Smooth muscle cell (in vitro differentiated cells): ENCODE measurements at regions not wholly inside any gene's neighbourhood (a gene's known extent, or its start where the extent isn't known, plus 50 kb on each side); places are given as distances from the start of the nearest gene placed in this dataset.

Experiments
- DNase-seq: peaks from one replicate; lab custom pipeline; 2025; ENCODE audit not compliant: unreplicated experiment; lab: John Stamatoyannopoulos, UW
- H2AFZ ChIP-seq: fragments of 200-600 bp; sonication (generic); 2 replicates; pipeline ENCODE4 v1.6.0; 2016; ENCODE audit warnings: antibody characterized with exemption, low read depth, mild to moderate bottlenecking
- H3F3A ChIP-seq: fragments of 200-600 bp; sonication (generic); 2 replicates; pipeline ENCODE4 v1.6.0; 2017; ENCODE audit warnings: antibody characterized with exemption, low read depth
- H3K27ac ChIP-seq: fragments of 200-600 bp; sonication (generic); 2 replicates; pipeline ENCODE4 v1.5.1; 2016; ENCODE audit warnings: low read depth, mild to moderate bottlenecking
- H3K27me3 ChIP-seq: fragments of 200-600 bp; sonication (generic); 2 replicates; pipeline ENCODE4 v1.6.1; 2016; ENCODE audit warnings: low read depth, mild to moderate bottlenecking
- H3K36me3 ChIP-seq: fragments of 200-600 bp; sonication (generic); 2 replicates; pipeline ENCODE4 v1.5.1; 2016; ENCODE audit warnings: low read depth
- H3K4me1 ChIP-seq: fragments of 200-600 bp; sonication (generic); 2 replicates; pipeline ENCODE4 v1.5.1; 2016; ENCODE audit warnings: low read depth
- H3K4me2 ChIP-seq: fragments of 200-600 bp; sonication (generic); 2 replicates; pipeline ENCODE4 v1.6.0; 2016; ENCODE audit warnings: mild to moderate bottlenecking
- H3K4me3 ChIP-seq: fragments of 200-600 bp; sonication (generic); 2 replicates; pipeline ENCODE4 v1.5.1; 2016; ENCODE audit warnings: mild to moderate bottlenecking
- H3K79me2 ChIP-seq: fragments of 200-600 bp; sonication (generic); 2 replicates; pipeline ENCODE4 v1.6.0; 2016; ENCODE audit warnings: low read depth, mild to moderate bottlenecking
- H3K9ac ChIP-seq: fragments of 200-600 bp; sonication (generic); 2 replicates; pipeline ENCODE4 v1.6.0; 2016; ENCODE audit warnings: low read depth
- H3K9me3 ChIP-seq: fragments of 200-600 bp; sonication (generic); replicated peaks from 2 replicates; pipeline ENCODE4 v1.5.1; 2016; ENCODE audit warnings: low read depth
- H4K20me1 ChIP-seq: fragments of 200-600 bp; sonication (generic); 2 replicates; pipeline ENCODE4 v1.6.0; 2016; ENCODE audit warnings: low read depth
- WGBS: methylation state at CpG from one replicate; pipeline ENCODE4 v1.1.7; 2016; ENCODE audit warnings: low lambda C conversion rate; 5-methylcytosine and 5-hydroxymethylcytosine counted together
- TF ChIP-seq, protein P1 (sequence below): fragments of 200-600 bp; sonication (generic); IDR thresholded peaks from 2 replicates; pipeline ENCODE4 v1.5.1; 2017; ENCODE audit warnings: borderline replicate concordance, mild to moderate bottlenecking, antibody characterized with exemption; ENCODE audit not compliant: insufficient read depth, poor library complexity, severe bottlenecking

DNA sequence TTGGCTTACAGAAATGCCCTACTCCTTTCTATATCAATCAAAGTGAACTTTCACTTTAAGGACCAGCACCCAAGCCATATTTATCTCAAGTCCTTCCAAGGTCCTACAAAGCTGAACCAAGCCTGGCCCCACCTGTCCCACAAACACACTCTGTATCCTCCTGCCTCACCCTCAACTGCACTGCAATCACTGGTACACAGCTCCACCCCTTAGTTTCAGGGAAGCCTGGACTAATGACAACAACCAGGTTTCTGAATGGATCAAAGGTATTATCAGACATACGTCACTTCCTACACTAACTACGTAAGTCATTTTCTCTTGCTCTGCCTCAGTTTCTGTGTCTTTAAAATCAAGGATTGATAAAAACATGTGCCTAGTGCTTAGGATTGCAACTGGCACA, 205.6 kb upstream of the HS3ST1 start:
- Histone ChIP-seq H3K9ac (no peak overlapping the region), H3K9me3 (no peaks in the 10 kb centered on the region), H3K27me3 (no peaks in the 10 kb centered on the region), H3K4me1 (no peaks in the 10 kb centered on the region), H3F3A (no peaks in the 10 kb centered on the region), H4K20me1 (no peaks in the 10 kb centered on the region), H3K36me3 (no peaks in the 10 kb centered on the region), H3K27ac (no peak overlapping the region), H3K4me2 (no peak overlapping the region), H3K4me3 (no peak overlapping the region), H3K79me2 (no peaks in the 10 kb centered on the region), H2AFZ (no peak overlapping the region)
- no peak for DNase-seq
- TF ChIP-seq, protein P1, sequence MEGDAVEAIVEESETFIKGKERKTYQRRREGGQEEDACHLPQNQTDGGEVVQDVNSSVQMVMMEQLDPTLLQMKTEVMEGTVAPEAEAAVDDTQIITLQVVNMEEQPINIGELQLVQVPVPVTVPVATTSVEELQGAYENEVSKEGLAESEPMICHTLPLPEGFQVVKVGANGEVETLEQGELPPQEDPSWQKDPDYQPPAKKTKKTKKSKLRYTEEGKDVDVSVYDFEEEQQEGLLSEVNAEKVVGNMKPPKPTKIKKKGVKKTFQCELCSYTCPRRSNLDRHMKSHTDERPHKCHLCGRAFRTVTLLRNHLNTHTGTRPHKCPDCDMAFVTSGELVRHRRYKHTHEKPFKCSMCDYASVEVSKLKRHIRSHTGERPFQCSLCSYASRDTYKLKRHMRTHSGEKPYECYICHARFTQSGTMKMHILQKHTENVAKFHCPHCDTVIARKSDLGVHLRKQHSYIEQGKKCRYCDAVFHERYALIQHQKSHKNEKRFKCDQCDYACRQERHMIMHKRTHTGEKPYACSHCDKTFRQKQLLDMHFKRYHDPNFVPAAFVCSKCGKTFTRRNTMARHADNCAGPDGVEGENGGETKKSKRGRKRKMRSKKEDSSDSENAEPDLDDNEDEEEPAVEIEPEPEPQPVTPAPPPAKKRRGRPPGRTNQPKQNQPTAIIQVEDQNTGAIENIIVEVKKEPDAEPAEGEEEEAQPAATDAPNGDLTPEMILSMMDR, result no peak
- WGBS, result 87% methylated on average over 2 of the region's 2 CpGs

DNA sequence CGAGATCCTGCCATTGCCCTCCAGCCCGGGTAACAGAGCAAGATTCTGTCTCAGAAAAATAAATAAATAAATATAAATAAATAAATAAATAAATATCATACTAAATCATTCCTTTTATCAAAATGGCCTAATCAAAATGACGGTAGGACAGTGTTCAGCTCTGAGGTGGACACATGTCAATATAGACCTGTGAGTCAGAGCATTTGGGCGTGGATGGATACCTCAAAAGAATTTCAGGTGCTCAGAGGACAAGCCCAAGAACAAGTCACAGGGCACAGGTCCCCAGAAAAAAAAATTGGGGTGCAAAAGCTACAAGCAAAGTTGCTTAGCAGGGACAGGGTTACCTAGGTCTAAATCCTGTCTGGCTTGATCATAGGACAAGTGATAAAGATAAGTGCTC, 204.7 kb upstream of the HS3ST1 start:
- H3K4me1 ChIP-seq, result no peaks in the 10 kb centered on the region
- H3K79me2 ChIP-seq, result no peaks in the 10 kb centered on the region
- H3K4me3 ChIP-seq, result no peak overlapping the region
- H3K9me3 ChIP-seq, result no peaks in the 10 kb centered on the region
- no peaks in the 10 kb centered on the region for H3K27me3 ChIP-seq
- no peaks in the 10 kb centered on the region for H4K20me1 ChIP-seq
- no peak for DNase-seq
- no peak overlapping the region for H2AFZ ChIP-seq
- no peak overlapping the region for H3K4me2 ChIP-seq
- H3K27ac ChIP-seq, result no peak overlapping the region
- TF ChIP-seq, protein P1, result no peak
- H3K9ac ChIP-seq, result no peak overlapping the region
- no peaks in the 10 kb centered on the region for H3F3A ChIP-seq
- H3K36me3 ChIP-seq, result no peaks in the 10 kb centered on the region
- 70% methylated on average over 4 of the region's 4 CpGs for WGBS

DNA sequence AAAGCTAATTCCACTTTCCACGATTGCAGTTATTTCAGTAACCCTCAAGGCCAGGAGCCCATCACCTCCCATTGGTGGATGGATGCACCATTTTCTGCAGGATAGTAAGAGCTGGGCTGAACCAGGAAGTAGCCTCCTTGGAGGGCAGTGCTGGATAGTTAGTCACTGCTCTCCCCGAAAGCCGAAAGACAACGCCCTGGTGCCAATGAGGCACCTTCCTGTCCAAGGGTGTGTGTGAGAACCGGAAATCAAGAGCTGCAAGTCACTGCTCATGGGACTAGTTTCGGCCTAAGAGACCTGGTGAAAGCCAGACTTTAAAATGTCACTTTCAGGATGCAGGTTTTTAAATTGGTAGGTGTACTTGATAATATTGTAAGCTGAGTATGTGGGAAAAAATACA, 203.8 kb upstream of the HS3ST1 start:
- WGBS, result 73% methylated on average over 6 of the region's 6 CpGs
- no peaks in the 10 kb centered on the region for H3F3A ChIP-seq
- H4K20me1 ChIP-seq, result no peaks in the 10 kb centered on the region
- no peak overlapping the region for H3K9ac ChIP-seq
- no peak overlapping the region for H3K4me3 ChIP-seq
- no peak for DNase-seq
- no peak overlapping the region for H3K27ac ChIP-seq
- no peaks in the 10 kb centered on the region for H3K9me3 ChIP-seq
- no peak overlapping the region for H2AFZ ChIP-seq
- no peaks in the 10 kb centered on the region for H3K4me1 ChIP-seq
- H3K79me2 ChIP-seq, result no peaks in the 10 kb centered on the region
- no peaks in the 10 kb centered on the region for H3K27me3 ChIP-seq
- no peak overlapping the region for H3K4me2 ChIP-seq
- TF ChIP-seq, protein P1, result no peak
- H3K36me3 ChIP-seq, result no peaks in the 10 kb centered on the region

DNA sequence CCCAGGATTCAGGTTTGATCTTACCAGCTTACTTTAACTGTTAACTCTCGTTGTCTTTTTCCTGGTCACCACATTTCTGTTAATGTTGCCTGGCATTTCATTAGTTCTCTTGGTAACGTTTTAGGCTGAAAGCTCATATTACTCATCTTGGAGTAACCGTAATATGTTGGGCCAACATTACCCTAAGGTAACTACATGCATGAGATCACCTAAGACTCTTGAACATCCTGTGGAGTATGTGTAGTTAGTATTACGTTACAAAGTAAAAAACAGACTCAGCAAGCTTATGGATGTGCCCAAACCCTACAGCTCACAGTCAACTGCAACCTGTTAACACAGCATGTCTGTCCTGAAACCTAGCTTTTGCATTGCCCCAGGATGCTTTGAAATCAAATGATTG, 203.3 kb upstream of the HS3ST1 start:
- TF ChIP-seq, protein P1, result no peak
- H3K79me2 ChIP-seq, result no peaks in the 10 kb centered on the region
- H3K4me3 ChIP-seq, result no peak overlapping the region
- H3K9me3 ChIP-seq, result no peaks in the 10 kb centered on the region
- H3K4me2 ChIP-seq, result no peak overlapping the region
- H3K36me3 ChIP-seq, result no peaks in the 10 kb centered on the region
- H3K4me1 ChIP-seq, result no peaks in the 10 kb centered on the region
- H3K27me3 ChIP-seq, result no peaks in the 10 kb centered on the region
- no peak overlapping the region for H2AFZ ChIP-seq
- no peaks in the 10 kb centered on the region for H4K20me1 ChIP-seq
- no peak overlapping the region for H3K27ac ChIP-seq
- no peak for DNase-seq
- H3K9ac ChIP-seq, result no peak overlapping the region
- H3F3A ChIP-seq, result no peaks in the 10 kb centered on the region
- 86% methylated on average over 4 of the region's 4 CpGs for WGBS
